ENCODE measurements at regions not wholly inside any gene's neighbourhood (a gene's known extent, or its start where the extent isn't known, plus 50 kb on each side); places are given as distances from the start of the nearest gene placed in this dataset.

GRCh38 chr19:31610018-31610417 is 260.8 kb upstream of the TSHZ3 start:
- Histone ChIP-seq H3K23ac (ENCODE audit: low read depth, low read length) (no peak overlapping the region), H2AK9ac (replicated peaks; ENCODE audit: low read depth, low read length, poor library complexity) (no peak overlapping the region), H2AFZ (replicated peaks; ENCODE audit: low read length, poor library complexity) (no peak overlapping the region), H3K4ac (ENCODE audit: low read depth, low read length) (no peak overlapping the region), H3K9ac (ENCODE audit: low read depth, low read length) (no peak overlapping the region), H4K5ac (ENCODE audit: low read depth, low read length) (no peak overlapping the region), H2AK5ac (ENCODE audit: low read depth, low read length) (no peak overlapping the region), H3K4me1 (ENCODE audit: control insufficient read depth, insufficient read depth, low read length) (no peaks in the 10 kb centered on the region), H2BK120ac (ENCODE audit: low read depth, low read length) (no peak overlapping the region), H4K91ac (ENCODE audit: insufficient read depth, low read depth, low read length) (no peak overlapping the region), H4K20me1 (ENCODE audit: insufficient read depth, low read length) (no peaks in the 10 kb centered on the region), H2BK5ac (ENCODE audit: low read depth, low read length, poor library complexity, severe bottlenecking) (no peak overlapping the region), H3K9me3 (ENCODE audit: control insufficient read depth, insufficient read depth, low read length) (no peaks in the 10 kb centered on the region), H3K4me2 (ENCODE audit: low read depth, low read length) (no peak overlapping the region), H2BK20ac (ENCODE audit: low read depth, low read length) (no peak overlapping the region), H2BK15ac (ENCODE audit: low read depth, low read length) (no peak overlapping the region), H3K4me3 (ENCODE audit: insufficient read depth, low read depth, low read length) (no peak overlapping the region), H3K79me1 (ENCODE audit: low read depth in 1 of 2, low read length in 2 of 2) (no peaks in the 10 kb centered on the region), H4K8ac (ENCODE audit: low read depth in 2 of 2, low read length in 2 of 2) (no peak overlapping the region), H3K27ac (ENCODE audit: insufficient read depth, low read length) (no peak overlapping the region), H3K9me1 (ENCODE audit: insufficient read depth, low read length) (no peaks in the 10 kb centered on the region), H3K36me3 (ENCODE audit: control insufficient read depth, insufficient read depth, low read length) (no peaks in the 10 kb centered on the region), H3K27me3 (ENCODE audit: control insufficient read depth, insufficient read depth, low read length) (no peaks in the 10 kb centered on the region), H3K14ac (replicated peaks; ENCODE audit: low read depth, low read length) (no peak overlapping the region), H3K56ac (ENCODE audit: extremely low read depth, insufficient read depth, low read length) (no peak overlapping the region), H3K18ac (ENCODE audit: low read depth, low read length) (no peak overlapping the region)
- intact Hi-C loops (cut with micrococcal nuclease) (no loop called here), in situ Hi-C loops (cut with MboI; ENCODE audit: low sequenced_read_pairs) (no loop called here), dilution Hi-C loops (cut with HindIII; ENCODE audit: low sequenced_read_pairs, unreplicated experiment) (no loop called here)
- ChIA-PET CTCF (no interaction called here), POLR2A (ENCODE audit: unreplicated experiment) (no interaction called here)
- 67% methylated on average over 1 of the region's 8 CpGs; no CpG with 5 or more reads in 1 of the 2 experiments for WGBS, 2 experiments (ENCODE audit: extremely low coverage in 2 of 2, insufficient read length in 1 of 2)
- DNase-seq (no peak), ATAC-seq (ENCODE audit: low read depth) (no peak)
- BruUV-seq (replicated peaks), result no TSS peak
- TF ChIP-seq CHD1 (IDR thresholded peaks at IDR 0.05; ENCODE audit: low read depth, low read length) (no peak), FOS (IDR thresholded peaks at IDR 0.05; ENCODE audit: low read depth, low read length) (no peak), BHLHE40 (IDR thresholded peaks at IDR 0.05; ENCODE audit: low read depth, low read length) (no peak), RCOR1 (IDR thresholded peaks at IDR 0.05; ENCODE audit: insufficient replicate concordance, low read length) (no peak), CTCF (conservative IDR thresholded peaks at IDR 0.05; ENCODE audit: low read depth, low read length) (no peak), NFE2L2 (IDR thresholded peaks at IDR 0.05; ENCODE audit: low read depth, low read length) (no peak), SMC3 (IDR thresholded peaks at IDR 0.05; ENCODE audit: low read depth, low read length) (no peak), MAZ (IDR thresholded peaks at IDR 0.05; ENCODE audit: borderline replicate concordance, low read depth, low read length) (no peak), MAFK (IDR thresholded peaks at IDR 0.05; ENCODE audit: low read depth, low read length) (no peak), RFX5 (IDR thresholded peaks at IDR 0.05; ENCODE audit: low read depth, low read length) (no peak), CEBPB (IDR thresholded peaks at IDR 0.05; ENCODE audit: low read depth, low read length) (no peak), USF2 (IDR thresholded peaks at IDR 0.05; ENCODE audit: low read depth, low read length) (no peak), POLR2A (IDR thresholded peaks at IDR 0.05; ENCODE audit: low read depth, low read length) (no peak), MXI1 (IDR thresholded peaks at IDR 0.05; ENCODE audit: borderline replicate concordance, low read depth, low read length) (no peak), ELK1 (IDR thresholded peaks at IDR 0.05; ENCODE audit: borderline replicate concordance, low read depth, low read length) (no peak), RAD21 (IDR thresholded peaks at IDR 0.05; ENCODE audit: low read length) (no peak)

All from IMR-90 (cell line).